GM19455 (cell line): ENCODE measurements at regions not wholly inside any gene's neighbourhood (a gene's known extent, or its start where the extent isn't known, plus 50 kb on each side); places are given as distances from the start of the nearest gene placed in this dataset.
A peak's percentile ranks its signal among the peaks of the same experiment; 100 is the strongest.

Experiments used
- ATAC-seq: cut with Tn5 transposase; IDR thresholded peaks from one replicate; pipeline ENCODE4 v1.9.1; 2021; ENCODE audit not compliant: unreplicated experiment

GRCh38 chr6:97563529-97563928 lies 280.5 kb upstream of the MMS22L start:
- no peak for ATAC-seq

GRCh38 chr6:97572943-97573342 lies 289.9 kb upstream of the MMS22L start:
- ATAC-seq, result no peak

- no peak for ATAC-seq
Measured at GRCh38 chr6:97586344-97586743, 303.3 kb upstream of the MMS22L start.

- no peak for ATAC-seq
Measured at GRCh38 chr6:97591955-97592354, 308.9 kb upstream of the MMS22L start.

GRCh38 chr6:97594844-97595243 lies 311.8 kb upstream of the MMS22L start:
- no peak for ATAC-seq

GRCh38 chr6:97621111-97621510 lies 338.1 kb upstream of the MMS22L start:
- ATAC-seq, result no peak

GRCh38 chr6:97626671-97627441 lies 343.8 kb upstream of the MMS22L start:
- ATAC-seq, result no peak

- no peak for ATAC-seq
Measured at GRCh38 chr6:97629180-97629579, 346.2 kb upstream of the MMS22L start.

- no peak for ATAC-seq
Measured at GRCh38 chr6:97630604-97631003, 347.6 kb upstream of the MMS22L start.

- no peak for ATAC-seq
Measured at GRCh38 chr6:97632341-97632740, 349.3 kb upstream of the MMS22L start.

- no peak for ATAC-seq
Measured at GRCh38 chr6:97639702-97640101, 356.7 kb upstream of the MMS22L start.

- no peak for ATAC-seq
Measured at GRCh38 chr6:97644353-97644752, 361.3 kb upstream of the MMS22L start.

- no peak for ATAC-seq
Measured at GRCh38 chr6:97645757-97646156, 362.7 kb upstream of the MMS22L start.

GRCh38 chr6:97653076-97653475 lies 370.1 kb upstream of the MMS22L start:
- ATAC-seq, result no peak

- ATAC-seq, result no peak
Measured at GRCh38 chr6:97653517-97653916, 370.5 kb upstream of the MMS22L start.

GRCh38 chr6:97654674-97655073 lies 371.7 kb upstream of the MMS22L start:
- ATAC-seq, result no peak

GRCh38 chr6:97656236-97656635 lies 373.2 kb upstream of the MMS22L start:
- no peak for ATAC-seq

GRCh38 chr6:97656706-97657350 lies 373.8 kb upstream of the MMS22L start:
- no peak for ATAC-seq

GRCh38 chr6:97658090-97658489 lies 375.1 kb upstream of the MMS22L start:
- ATAC-seq, result no peak

GRCh38 chr6:97663252-97663651 lies 380.2 kb upstream of the MMS22L start:
- ATAC-seq, result no peak

GRCh38 chr6:97665446-97665845 lies 382.4 kb upstream of the MMS22L start:
- no peak for ATAC-seq

GRCh38 chr6:97666889-97667288 lies 383.9 kb upstream of the MMS22L start:
- no peak for ATAC-seq

- peak; percentile 24 for ATAC-seq
Measured at GRCh38 chr6:97668716-97669115, 385.7 kb upstream of the MMS22L start.
